Inferior parietal cortex (tissue), 1 donor: ENCODE measurements at regions not wholly inside any gene's neighbourhood (a gene's known extent, or its start where the extent isn't known, plus 50 kb on each side); places are given as distances from the start of the nearest gene placed in this dataset.

Experiments
- DNase-seq: peaks from one replicate; pipeline ENCODE4 v3.0.0-alpha.2; 2016; ENCODE audit errors: extremely low spot score

DNA sequence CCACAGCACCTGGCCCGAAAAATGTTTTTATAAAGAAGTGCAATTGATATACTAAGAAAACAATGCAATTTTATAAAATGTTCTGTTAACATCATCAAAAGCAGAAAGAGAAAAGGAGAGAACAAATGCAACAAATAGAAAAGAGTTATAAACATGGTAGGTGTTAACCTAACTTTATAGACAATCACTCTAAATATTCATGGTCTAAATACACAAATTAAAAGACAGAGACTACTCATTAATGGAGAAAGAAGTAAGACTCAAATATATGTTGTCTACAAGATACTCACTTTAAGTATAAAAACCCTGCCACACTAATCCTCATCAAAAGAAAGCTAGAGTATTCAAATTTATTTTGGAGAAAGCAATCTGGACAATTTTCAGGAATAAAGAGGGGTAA, 425.3 kb upstream of the ANKRD30A start:
- DNase-seq, result no peak

DNA sequence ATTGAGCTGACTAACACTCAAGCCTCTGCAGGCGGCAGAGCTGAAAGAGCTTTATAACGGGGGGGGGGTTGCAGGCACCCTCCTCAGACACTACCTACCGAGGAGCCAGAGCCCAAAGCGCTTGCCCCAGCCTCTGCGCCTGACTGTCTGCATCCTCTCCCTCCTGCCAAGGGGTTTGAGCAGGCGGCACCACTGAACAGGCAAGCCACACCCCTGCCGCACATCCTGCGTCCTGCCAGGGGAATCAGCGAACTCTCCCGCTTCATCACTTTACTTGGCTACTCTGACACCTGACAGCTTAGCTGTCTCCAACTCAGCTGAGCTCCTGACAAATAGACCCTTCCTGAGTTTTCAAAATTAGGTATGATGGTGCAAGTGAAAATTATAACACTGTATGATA, 432.6 kb upstream of the ANKRD30A start:
- DNase-seq, result no peak

GRCh38 chr10:36688717-36689116, 436.7 kb upstream of the ANKRD30A start:
- no peak for DNase-seq

GRCh38 chr10:36683421-36683820, 442.0 kb upstream of the ANKRD30A start:
- no peak for DNase-seq

GRCh38 chr10:36681751-36682632, 443.4 kb upstream of the ANKRD30A start:
- DNase-seq, result no peak

GRCh38 chr10:36679554-36679953, 445.8 kb upstream of the ANKRD30A start:
- no peak for DNase-seq

DNA sequence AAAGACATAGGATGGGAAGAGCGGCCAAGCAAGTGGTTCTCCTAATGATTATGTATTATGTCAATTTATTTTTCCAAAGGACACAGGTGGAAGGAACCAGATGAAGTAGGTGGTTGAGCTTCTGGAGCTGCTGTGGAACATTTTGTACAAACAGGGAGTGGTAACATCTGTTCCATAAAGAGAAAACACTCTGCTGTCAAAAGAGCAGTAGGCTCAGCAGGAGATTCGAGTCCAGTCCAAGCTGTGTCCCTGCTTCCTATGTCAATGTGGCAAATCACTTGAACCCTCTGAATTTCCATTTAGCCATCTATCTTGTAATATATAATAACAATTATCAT, 448.0 kb upstream of the ANKRD30A start:
- DNase-seq, result no peak

DNA sequence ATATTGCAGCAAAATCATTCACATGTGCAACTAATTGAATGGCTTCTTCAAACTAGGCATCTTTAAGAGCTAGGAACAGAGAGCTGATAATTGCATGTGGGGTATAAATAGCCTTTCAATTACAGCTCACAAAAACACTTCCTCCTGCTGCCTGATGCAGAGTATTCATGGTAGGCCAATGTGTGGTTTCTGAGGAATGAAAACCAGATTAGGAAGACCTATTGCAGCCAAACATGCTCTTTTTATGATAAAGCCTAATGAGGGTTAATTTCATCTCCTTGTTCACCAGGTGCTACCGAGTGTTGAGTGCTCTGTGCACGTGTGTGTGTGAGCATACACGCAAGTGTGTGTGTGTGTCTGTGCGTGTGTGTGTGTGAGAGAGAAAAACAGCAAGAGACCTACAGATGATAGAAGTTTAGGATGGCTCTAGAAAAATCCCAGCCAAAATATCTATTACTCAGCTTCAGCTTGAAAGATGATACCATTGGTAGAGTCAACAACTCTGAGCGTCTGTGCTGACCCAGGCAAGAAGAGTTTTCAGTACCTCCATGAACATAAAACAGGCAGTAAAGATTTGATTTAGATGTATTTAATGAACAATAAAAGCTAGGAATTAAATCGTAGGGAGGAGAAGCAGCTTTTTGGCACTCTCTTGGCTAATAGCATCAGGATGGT, 448.5 kb upstream of the ANKRD30A start:
- peak; percentile 3 for DNase-seq

DNA sequence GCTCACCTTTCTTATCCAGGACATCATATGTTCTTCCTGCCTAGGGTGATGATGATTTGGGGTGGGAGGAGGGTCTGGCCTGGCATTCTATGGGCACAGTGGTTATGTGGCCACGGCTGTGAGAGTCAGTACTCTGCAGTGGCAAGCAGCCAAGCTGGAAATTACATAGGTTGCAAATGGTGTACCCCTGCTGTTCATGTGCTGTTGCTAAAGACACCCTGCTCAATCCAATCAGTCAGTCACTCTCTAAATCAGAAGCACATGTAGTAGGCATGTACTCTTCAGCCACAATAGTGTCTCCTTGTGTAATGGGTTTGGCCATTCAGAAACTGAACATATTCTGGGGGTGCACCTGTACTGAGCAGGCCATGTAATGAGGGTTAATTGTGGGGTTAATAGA, 449.1 kb upstream of the ANKRD30A start:
- no peak for DNase-seq

GRCh38 chr10:36675458-36675880, 449.9 kb upstream of the ANKRD30A start:
- DNase-seq, result no peak

DNA sequence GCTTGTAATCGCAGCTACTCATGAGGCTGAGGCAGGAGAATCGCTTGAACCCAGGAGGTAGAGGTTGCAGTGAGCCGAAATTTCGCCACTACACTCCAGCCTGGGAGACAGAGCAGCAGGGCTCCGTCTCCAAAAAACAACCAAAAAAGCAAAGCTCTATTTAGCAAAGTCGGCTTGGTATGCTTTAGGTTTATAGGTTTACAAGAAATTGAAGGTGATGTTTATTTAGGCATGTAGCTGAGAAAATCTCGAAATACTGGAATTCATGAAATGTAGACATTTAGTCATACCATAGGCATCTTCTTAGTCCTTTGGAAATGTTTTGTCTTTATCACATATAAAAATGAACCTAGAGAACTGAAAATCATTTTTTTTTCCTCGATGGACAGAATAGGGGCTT, 453.8 kb upstream of the ANKRD30A start:
- no peak for DNase-seq

DNA sequence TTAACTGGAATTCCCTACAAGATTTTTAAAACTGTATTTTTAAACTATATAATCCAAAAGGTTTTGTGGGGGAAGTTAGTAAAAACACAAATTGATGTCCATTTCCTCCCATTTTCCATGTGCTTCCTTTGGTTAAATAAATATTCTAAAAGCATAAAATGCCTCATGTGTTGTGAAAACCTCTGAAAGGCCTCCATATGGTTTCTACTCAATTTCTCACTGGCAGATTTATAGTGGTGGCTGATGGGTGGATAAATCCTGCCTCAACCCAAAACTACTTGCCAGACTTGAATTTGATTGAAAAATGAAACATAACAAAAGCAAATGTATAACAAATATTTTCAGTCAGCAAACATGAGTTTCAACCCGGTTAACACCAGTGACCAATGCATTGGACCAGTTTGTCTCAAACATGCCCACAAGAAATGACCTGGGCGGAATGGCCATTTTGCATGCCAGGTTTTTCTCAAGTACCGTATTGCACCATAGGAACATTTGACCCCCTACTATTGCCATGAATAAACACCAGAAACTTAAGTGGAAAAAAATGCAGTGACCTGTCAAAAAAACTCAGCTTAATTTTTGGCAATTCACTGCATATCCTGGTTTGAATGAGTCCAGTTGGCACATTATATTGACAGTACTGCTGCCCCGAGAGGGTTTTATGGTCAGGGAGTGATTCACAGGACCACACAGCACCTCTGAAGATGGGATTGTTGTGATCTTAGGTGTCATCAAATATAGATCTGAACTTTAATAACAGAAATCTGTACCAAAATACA, 454.6 kb upstream of the ANKRD30A start:
- no peak for DNase-seq

GRCh38 chr10:36669615-36670352, 455.6 kb upstream of the ANKRD30A start:
- no peak for DNase-seq

GRCh38 chr10:36666451-36666850, 458.9 kb upstream of the ANKRD30A start:
- DNase-seq, result no peak

DNA sequence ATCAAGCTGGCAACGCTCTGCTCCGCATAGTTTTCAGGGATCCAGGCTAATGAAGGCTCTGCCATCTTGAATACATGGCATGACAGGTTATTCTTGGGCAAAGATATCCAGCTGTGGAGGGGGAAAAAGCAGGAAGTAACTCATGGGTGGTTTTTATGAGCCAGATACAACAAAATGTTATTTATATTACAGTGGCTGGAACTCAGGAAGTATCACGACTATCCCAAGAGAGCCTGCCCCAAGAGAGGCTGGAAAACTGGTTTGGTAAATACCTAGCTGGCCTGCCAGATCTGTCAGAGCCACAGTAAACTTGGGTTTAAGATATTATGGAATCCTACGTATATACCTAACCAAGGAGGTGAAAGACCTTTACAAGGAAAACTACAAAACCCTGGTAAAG, 462.8 kb upstream of the ANKRD30A start:
- DNase-seq, result no peak

DNA sequence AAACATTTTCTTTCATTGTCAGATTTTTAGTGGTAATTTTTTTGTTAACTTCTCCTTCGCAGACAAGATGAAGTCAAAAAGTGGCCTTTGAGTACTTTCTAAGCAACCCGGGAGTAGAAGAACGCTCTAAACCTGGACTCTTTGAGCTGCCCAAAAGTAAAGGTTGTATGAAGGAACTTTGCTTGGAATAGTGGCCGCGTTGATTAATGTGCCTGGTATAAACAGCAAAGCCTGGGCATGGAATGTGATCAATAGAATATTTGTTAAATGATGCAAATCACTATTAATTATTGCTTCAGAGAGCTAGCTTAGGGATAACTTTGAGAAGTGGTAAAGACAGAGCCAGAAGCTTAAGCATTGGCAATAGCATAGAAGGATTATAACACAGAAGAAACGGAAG, 475.1 kb upstream of the ANKRD30A start:
- DNase-seq, result no peak

GRCh38 chr10:36647540-36647939, 477.9 kb upstream of the ANKRD30A start:
- DNase-seq, result no peak

- DNase-seq, result no peak
These were observed 484.8 kb upstream of the ANKRD30A start for GRCh38 chr10:36640626-36641025.

- no peak for DNase-seq
These were observed 486.8 kb upstream of the ANKRD30A start for GRCh38 chr10:36638462-36639155.

DNA sequence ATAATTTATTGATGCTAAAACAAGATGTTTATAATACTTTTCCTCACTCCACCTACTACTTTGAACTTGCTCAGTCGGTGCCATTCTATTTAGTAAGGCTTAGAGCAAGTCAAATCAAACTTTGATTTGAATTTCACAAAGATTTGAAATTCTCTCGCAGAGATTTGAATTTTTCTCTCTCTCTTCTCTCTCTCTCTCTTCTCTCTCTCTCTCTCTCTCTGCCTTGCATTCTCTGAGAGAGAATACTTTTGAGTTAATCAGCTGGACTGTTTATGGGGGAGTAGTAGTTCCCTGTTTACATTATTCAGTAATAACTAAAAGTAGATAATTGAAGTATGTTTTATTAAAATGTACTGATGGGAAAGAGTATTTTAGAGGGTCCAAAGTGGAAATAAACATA, 488.5 kb upstream of the ANKRD30A start:
- DNase-seq, result no peak

DNA sequence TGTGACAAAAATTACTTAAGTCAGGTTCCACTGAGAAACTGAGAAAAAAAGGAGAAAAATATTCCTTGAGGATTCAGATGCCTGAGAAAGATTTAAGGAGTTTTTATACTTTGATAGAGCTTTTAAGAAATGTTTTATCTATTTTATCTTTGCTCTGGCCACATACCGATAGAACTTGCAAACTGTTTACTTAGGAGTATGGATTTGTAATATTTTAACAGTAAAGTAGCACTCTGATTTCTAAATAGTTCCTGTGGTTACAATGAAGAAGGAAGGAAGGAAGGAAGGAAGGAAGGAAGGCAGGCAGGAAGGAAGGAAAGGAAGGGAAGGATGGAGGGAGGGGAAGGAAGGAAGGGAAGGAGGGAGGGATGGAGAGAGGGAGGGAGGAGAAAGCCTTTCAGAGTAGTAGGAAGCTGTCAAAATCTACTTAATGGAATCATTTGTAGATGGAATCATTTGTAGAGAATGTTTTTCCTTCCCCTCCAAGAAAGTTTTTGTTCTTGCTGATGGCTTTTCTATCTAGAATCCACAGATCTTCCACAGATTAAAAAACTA, 489.0 kb upstream of the ANKRD30A start:
- DNase-seq, result no peak
